ENCODE measurements at regions not wholly inside any gene's neighbourhood (a gene's known extent, or its start where the extent isn't known, plus 50 kb on each side); places are given as distances from the start of the nearest gene placed in this dataset.
"Not testable (repeated sequence)": the region's sequence is repeated elsewhere in the genome, so short reads cannot be mapped to it uniquely, and the experiment has no call there.

- H3K36me3 ChIP-seq (ENCODE audit: insufficient read depth, low read length): no peaks in the 10 kb centered on the region
Observed at GRCh38 chr9:102185371-102185770, 446.9 kb upstream of the GRIN3A start.

GRCh38 chr9:102178811-102179210 is 440.4 kb upstream of the GRIN3A start:
- no peak overlapping the region for H3K9ac ChIP-seq (ENCODE audit: low read depth, low read length)
- no peaks in the 10 kb centered on the region for H3K4me1 ChIP-seq (ENCODE audit: insufficient read depth, low read length)
- no peaks in the 10 kb centered on the region; the same call in 1 of the 2 replicates for H3K9me3 ChIP-seq (ENCODE audit: control insufficient read depth, insufficient read depth, low read length)
- H3K36me3 ChIP-seq (ENCODE audit: insufficient read depth, low read length): no peaks in the 10 kb centered on the region

More at GRCh38 chr9:102185371-102185770, 446.9 kb upstream of the GRIN3A start:
- Histone ChIP-seq H3K9me3 (ENCODE audit: control insufficient read depth, insufficient read depth, low read length) (no peaks in the 10 kb centered on the region), H3K9ac (ENCODE audit: low read depth, low read length) (no peak overlapping the region), H3K4me1 (ENCODE audit: insufficient read depth, low read length) (no peaks in the 10 kb centered on the region)

- H3K9me3 ChIP-seq (ENCODE audit: control insufficient read depth, insufficient read depth, low read length); H3K9ac ChIP-seq (ENCODE audit: low read depth, low read length); H3K36me3 ChIP-seq (ENCODE audit: insufficient read depth, low read length); H3K4me1 ChIP-seq (ENCODE audit: insufficient read depth, low read length): not testable (repeated sequence)
Observed at GRCh38 chr9:102174202-102174601, 435.8 kb upstream of the GRIN3A start.

GRCh38 chr9:102164247-102164646 is 425.8 kb upstream of the GRIN3A start:
- Histone ChIP-seq H3K9me3 (ENCODE audit: control insufficient read depth, insufficient read depth, low read length) (no peaks in the 10 kb centered on the region), H3K4me1 (ENCODE audit: insufficient read depth, low read length) (no peaks in the 10 kb centered on the region), H3K36me3 (ENCODE audit: insufficient read depth, low read length) (no peaks in the 10 kb centered on the region), H3K9ac (ENCODE audit: low read depth, low read length) (no peak overlapping the region)

GRCh38 chr9:102153081-102153480 is 414.6 kb upstream of the GRIN3A start:
- not testable (repeated sequence) for H3K36me3 ChIP-seq (ENCODE audit: insufficient read depth, low read length); H3K9me3 ChIP-seq (ENCODE audit: control insufficient read depth, insufficient read depth, low read length); H3K4me1 ChIP-seq (ENCODE audit: insufficient read depth, low read length); H3K9ac ChIP-seq (ENCODE audit: low read depth, low read length)

- Histone ChIP-seq H3K9ac (ENCODE audit: low read depth, low read length) (no peak overlapping the region), H3K36me3 (ENCODE audit: insufficient read depth, low read length) (no peaks in the 10 kb centered on the region), H3K4me1 (ENCODE audit: insufficient read depth, low read length) (no peaks in the 10 kb centered on the region), H3K9me3 (ENCODE audit: control insufficient read depth, insufficient read depth, low read length) (no peaks in the 10 kb centered on the region)
Observed at GRCh38 chr9:102135768-102136167, 397.3 kb upstream of the GRIN3A start.

- Histone ChIP-seq H3K4me1 (ENCODE audit: insufficient read depth, low read length) (no peaks in the 10 kb centered on the region), H3K36me3 (ENCODE audit: insufficient read depth, low read length) (no peaks in the 10 kb centered on the region), H3K9me3 (ENCODE audit: control insufficient read depth, insufficient read depth, low read length) (no peaks in the 10 kb centered on the region), H3K9ac (ENCODE audit: low read depth, low read length) (no peak overlapping the region)
Observed at GRCh38 chr9:102124465-102124864, 386.0 kb upstream of the GRIN3A start.

- no peaks in the 10 kb centered on the region for H3K9me3 ChIP-seq (ENCODE audit: control insufficient read depth, insufficient read depth, low read length)
- H3K9ac ChIP-seq (ENCODE audit: low read depth, low read length): no peak overlapping the region
- H3K4me1 ChIP-seq (ENCODE audit: insufficient read depth, low read length): no peaks in the 10 kb centered on the region
- no peaks in the 10 kb centered on the region for H3K36me3 ChIP-seq (ENCODE audit: insufficient read depth, low read length)
Observed at GRCh38 chr9:102114557-102114956, 376.1 kb upstream of the GRIN3A start.

- H3K4me1 ChIP-seq (ENCODE audit: insufficient read depth, low read length): no peaks in the 10 kb centered on the region
- no peaks in the 10 kb centered on the region for H3K36me3 ChIP-seq (ENCODE audit: insufficient read depth, low read length)
- H3K9me3 ChIP-seq (ENCODE audit: control insufficient read depth, insufficient read depth, low read length): no peaks in the 10 kb centered on the region
- H3K9ac ChIP-seq (ENCODE audit: low read depth, low read length): no peak overlapping the region
Observed at GRCh38 chr9:102113191-102113590, 374.7 kb upstream of the GRIN3A start.

GRCh38 chr9:102106439-102106838 is 368.0 kb upstream of the GRIN3A start:
- Histone ChIP-seq H3K9me3 (ENCODE audit: control insufficient read depth, insufficient read depth, low read length) (no peaks in the 10 kb centered on the region), H3K9ac (ENCODE audit: low read depth, low read length) (no peak overlapping the region), H3K4me1 (ENCODE audit: insufficient read depth, low read length) (no peaks in the 10 kb centered on the region), H3K36me3 (ENCODE audit: insufficient read depth, low read length) (no peaks in the 10 kb centered on the region)

- Histone ChIP-seq H3K4me1 (ENCODE audit: insufficient read depth, low read length) (no peaks in the 10 kb centered on the region), H3K9me3 (ENCODE audit: control insufficient read depth, insufficient read depth, low read length) (no peaks in the 10 kb centered on the region), H3K36me3 (ENCODE audit: insufficient read depth, low read length) (no peaks in the 10 kb centered on the region), H3K9ac (ENCODE audit: low read depth, low read length) (no peak overlapping the region)
Observed at GRCh38 chr9:102101723-102102122, 363.3 kb upstream of the GRIN3A start.

GRCh38 chr9:102087141-102087540 is 348.7 kb upstream of the GRIN3A start:
- Histone ChIP-seq H3K9ac (ENCODE audit: low read depth, low read length) (no peak overlapping the region), H3K4me1 (ENCODE audit: insufficient read depth, low read length) (no peaks in the 10 kb centered on the region), H3K9me3 (ENCODE audit: control insufficient read depth, insufficient read depth, low read length) (no peaks in the 10 kb centered on the region), H3K36me3 (ENCODE audit: insufficient read depth, low read length) (no peaks in the 10 kb centered on the region)

GRCh38 chr9:102085548-102085947 is 347.1 kb upstream of the GRIN3A start:
- Histone ChIP-seq H3K36me3 (ENCODE audit: insufficient read depth, low read length) (no peaks in the 10 kb centered on the region), H3K9me3 (ENCODE audit: control insufficient read depth, insufficient read depth, low read length) (no peaks in the 10 kb centered on the region), H3K9ac (ENCODE audit: low read depth, low read length) (no peak overlapping the region), H3K4me1 (ENCODE audit: insufficient read depth, low read length) (no peaks in the 10 kb centered on the region)

GRCh38 chr9:102072059-102072764 is 333.8 kb upstream of the GRIN3A start:
- H3K9me3 ChIP-seq (ENCODE audit: control insufficient read depth, insufficient read depth, low read length): no peaks in the 10 kb centered on the region
- no peak overlapping the region for H3K9ac ChIP-seq (ENCODE audit: low read depth, low read length)
- no peaks in the 10 kb centered on the region; the same call in 1 of the 2 replicates for H3K4me1 ChIP-seq (ENCODE audit: insufficient read depth, low read length)
- no peaks in the 10 kb centered on the region for H3K36me3 ChIP-seq (ENCODE audit: insufficient read depth, low read length)

- Histone ChIP-seq H3K9me3 (ENCODE audit: control insufficient read depth, insufficient read depth, low read length) (no peaks in the 10 kb centered on the region), H3K9ac (ENCODE audit: low read depth, low read length) (no peak overlapping the region), H3K4me1 (ENCODE audit: insufficient read depth, low read length) (no peaks in the 10 kb centered on the region; the same call in 1 of the 2 replicates), H3K36me3 (ENCODE audit: insufficient read depth, low read length) (no peaks in the 10 kb centered on the region)
Observed at GRCh38 chr9:102069969-102070368, 331.5 kb upstream of the GRIN3A start.

All from ES-I3 (cell line).